ENCODE measurements at regions not wholly inside any gene's neighbourhood (a gene's known extent, or its start where the extent isn't known, plus 50 kb on each side); places are given as distances from the start of the nearest gene placed in this dataset.

GRCh38 chr13:109859898-109860297, 73.5 kb upstream of the IRS2 start:
- no peaks in the 10 kb centered on the region for H3K36me3 Mint-ChIP-seq (ENCODE audit: unreplicated experiment)
- H3K9me3 Mint-ChIP-seq (ENCODE audit: unreplicated experiment), result no peaks in the 10 kb centered on the region
- H3K27me3 Mint-ChIP-seq (ENCODE audit: unreplicated experiment), result no peaks in the 10 kb centered on the region
- DNase-seq, result no peak
- TF ChIP-seq CTCF (IDR thresholded peaks at IDR 0.05; ENCODE audit: partially characterized antibody, unreplicated experiment), result no peak
- no peaks in the 10 kb centered on the region for H3K4me1 Mint-ChIP-seq (ENCODE audit: low read depth, unreplicated experiment)
- no peak overlapping the region for H3K4me3 Mint-ChIP-seq (ENCODE audit: unreplicated experiment)
- H3K27ac Mint-ChIP-seq (ENCODE audit: unreplicated experiment), result no peak overlapping the region

- no peak for DNase-seq
- Mint-ChIP-seq H3K4me1 (ENCODE audit: low read depth, unreplicated experiment) (no peaks in the 10 kb centered on the region), H3K27ac (ENCODE audit: unreplicated experiment) (no peak overlapping the region), H3K4me3 (ENCODE audit: unreplicated experiment) (no peak overlapping the region), H3K27me3 (ENCODE audit: unreplicated experiment) (no peaks in the 10 kb centered on the region), H3K9me3 (ENCODE audit: unreplicated experiment) (no peaks in the 10 kb centered on the region), H3K36me3 (ENCODE audit: unreplicated experiment) (no peaks in the 10 kb centered on the region)
- no peak for TF ChIP-seq CTCF (IDR thresholded peaks at IDR 0.05; ENCODE audit: partially characterized antibody, unreplicated experiment)
These were observed 72.9 kb upstream of the IRS2 start for GRCh38 chr13:109859216-109859835.

GRCh38 chr13:109858319-109858718, 71.9 kb upstream of the IRS2 start:
- no peak for DNase-seq
- Mint-ChIP-seq H3K27me3 (ENCODE audit: unreplicated experiment) (no peaks in the 10 kb centered on the region), H3K27ac (ENCODE audit: unreplicated experiment) (no peak overlapping the region), H3K36me3 (ENCODE audit: unreplicated experiment) (no peaks in the 10 kb centered on the region), H3K9me3 (ENCODE audit: unreplicated experiment) (no peaks in the 10 kb centered on the region), H3K4me3 (ENCODE audit: unreplicated experiment) (no peak overlapping the region), H3K4me1 (ENCODE audit: low read depth, unreplicated experiment) (no peaks in the 10 kb centered on the region)
- no peak for TF ChIP-seq CTCF (IDR thresholded peaks at IDR 0.05; ENCODE audit: partially characterized antibody, unreplicated experiment)

- H3K27ac Mint-ChIP-seq (ENCODE audit: unreplicated experiment), result no peak overlapping the region
- no peaks in the 10 kb centered on the region for H3K27me3 Mint-ChIP-seq (ENCODE audit: unreplicated experiment)
- H3K36me3 Mint-ChIP-seq (ENCODE audit: unreplicated experiment), result no peaks in the 10 kb centered on the region
These were observed 71.4 kb upstream of the IRS2 start for GRCh38 chr13:109857803-109858202.

More at GRCh38 chr13:109857803-109858202, 71.4 kb upstream of the IRS2 start:
- Mint-ChIP-seq H3K4me3 (ENCODE audit: unreplicated experiment) (no peak overlapping the region), H3K4me1 (ENCODE audit: low read depth, unreplicated experiment) (no peaks in the 10 kb centered on the region), H3K9me3 (ENCODE audit: unreplicated experiment) (no peaks in the 10 kb centered on the region)
- no peak for TF ChIP-seq CTCF (IDR thresholded peaks at IDR 0.05; ENCODE audit: partially characterized antibody, unreplicated experiment)
- no peak for DNase-seq

All from glutamatergic neuron (in vitro differentiated cells).